A673 (cell line): ENCODE measurements at regions not wholly inside any gene's neighbourhood (a gene's known extent, or its start where the extent isn't known, plus 50 kb on each side); places are given as distances from the start of the nearest gene placed in this dataset.

Source experiments
- CTCF ChIP-seq: fragments of 300-800, 200-600 bp; sonication (generic); conservative IDR thresholded peaks from 2 replicates; pipeline ENCODE4 v1.5.1; 2017; ENCODE audit warnings: low read depth, mild to moderate bottlenecking, antibody characterized with exemption, low read length, moderate library complexity, mixed read lengths
- EZH2 ChIP-seq: fragments of 200-600 bp; sonication (generic); IDR thresholded peaks from 2 replicates; pipeline ENCODE4 v1.6.1; 2017; ENCODE audit warnings: borderline replicate concordance, low read depth, mild to moderate bottlenecking, mixed read lengths, antibody characterized with exemption, low read length; ENCODE audit not compliant: poor library complexity, severe bottlenecking

DNA sequence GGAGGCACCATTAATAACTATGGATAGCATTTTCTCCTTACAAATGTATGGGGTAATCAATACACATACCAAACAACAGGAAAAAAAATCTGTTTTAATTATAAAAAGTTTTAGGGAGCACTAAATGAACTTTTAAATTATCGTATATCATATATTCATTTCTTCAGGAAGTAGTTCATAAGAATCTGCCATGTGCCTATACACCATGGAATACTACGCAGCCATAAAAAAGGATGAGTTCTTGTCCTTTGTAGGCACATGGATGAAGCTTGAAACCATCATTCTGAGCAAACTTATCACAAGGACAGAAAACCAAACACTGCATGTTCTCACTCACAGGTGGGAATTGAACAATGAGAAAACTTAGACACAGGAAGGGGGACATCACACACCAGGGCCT lies 162.1 kb upstream of the RASA1 start:
- no peak for TF ChIP-seq CTCF
- no peak for TF ChIP-seq EZH2
